HepG2 (cell line): ENCODE measurements at regions not wholly inside any gene's neighbourhood (a gene's known extent, or its start where the extent isn't known, plus 50 kb on each side); places are given as distances from the start of the nearest gene placed in this dataset.

Experiments used
- CHCHD3 ChIP-seq: sonication (generic); formaldehyde crosslinking; IDR thresholded peaks from 2 replicates; pipeline ENCODE4 v1.8.0; 2022; ENCODE audit warnings: mild to moderate bottlenecking, missing genetic modification reagents, moderate library complexity
- EP300 ChIP-seq, 3 experiments: sonication (generic) in 1 of 3; formaldehyde crosslinking in 1 of 3; IDR thresholded peaks; 2 replicates each; pipeline versions ENCODE4 v1.5.1 to v1.6.1; 2011 to 2020; ENCODE audit warnings: low read depth in 2 of 3, low read length in 2 of 3, borderline replicate concordance in 1 of 3, improper control_type of control experiment in 1 of 3, mild to moderate bottlenecking in 1 of 3, missing genetic modification reagents in 1 of 3, moderate library complexity in 1 of 3
- HNRNPUL1 ChIP-seq: fragments of 200-400 bp; formaldehyde crosslinking; IDR thresholded peaks from 2 replicates; pipeline ENCODE4 v1.6.1; 2017; ENCODE audit warnings: low read depth, mild to moderate bottlenecking, low read length, moderate library complexity
- IRX3 ChIP-seq: sonication (generic); formaldehyde crosslinking; IDR thresholded peaks from 2 replicates; pipeline ENCODE4 v1.8.1; 2023; ENCODE audit warnings: mild to moderate bottlenecking, low read depth, missing genetic modification reagents, borderline replicate concordance
- ISX ChIP-seq: sonication (generic); formaldehyde crosslinking; conservative IDR thresholded peaks from 2 replicates; pipeline ENCODE4 v1.5.0; 2020; ENCODE audit warnings: missing genetic modification reagents
- MED1 ChIP-seq: sonication (generic); formaldehyde crosslinking; IDR thresholded peaks from 2 replicates; pipeline ENCODE4 v1.4.0; 2020; ENCODE audit warnings: missing genetic modification reagents
- NBN ChIP-seq: fragments of 450-650 bp; conservative IDR thresholded peaks from 2 replicates; pipeline ENCODE4 v1.6.1; 2017
- NCOR1 ChIP-seq: fragments of 200-600 bp; sonication (generic); IDR thresholded peaks from 2 replicates; pipeline ENCODE4 v1.7.0; 2017; ENCODE audit warnings: antibody characterized with exemption, low read length, borderline replicate concordance
- NFKBIZ ChIP-seq: IDR thresholded peaks from 2 replicates; pipeline ENCODE4 v1.6.1; 2018; ENCODE audit warnings: missing genetic modification reagents, missing compliant biosample characterization
- NR1H2 ChIP-seq: sonication (generic); formaldehyde crosslinking; IDR thresholded peaks from 2 replicates; pipeline ENCODE4 v1.8.1; 2022; ENCODE audit warnings: low read depth, missing genetic modification reagents, borderline replicate concordance
- NRL ChIP-seq: sonication (generic); formaldehyde crosslinking; IDR thresholded peaks from 2 replicates; pipeline ENCODE4 v1.5.0; 2020; ENCODE audit warnings: missing genetic modification reagents, mild to moderate bottlenecking, moderate library complexity, borderline replicate concordance
- RFX1 ChIP-seq: fragments of 450-650 bp; IDR thresholded peaks from 2 replicates; pipeline ENCODE4 v1.6.1; 2017
- SALL1 ChIP-seq: sonication (generic); formaldehyde crosslinking; IDR thresholded peaks from 2 replicates; pipeline ENCODE4 v1.8.0; 2022; ENCODE audit warnings: mild to moderate bottlenecking, missing genetic modification reagents
- SIX4 ChIP-seq: sonication (generic); formaldehyde crosslinking; IDR thresholded peaks from 2 replicates; pipeline ENCODE4 v1.4.0; 2020; ENCODE audit warnings: missing genetic modification reagents
- TBX2 ChIP-seq: sonication (generic); formaldehyde crosslinking; IDR thresholded peaks from 2 replicates; pipeline ENCODE4 v1.5.0; 2020; ENCODE audit warnings: missing genetic modification reagents, mild to moderate bottlenecking, borderline replicate concordance
- ZNF264 ChIP-seq: sonication (generic); formaldehyde crosslinking; IDR thresholded peaks from 2 replicates; pipeline ENCODE4 v1.4.0; 2020; ENCODE audit warnings: missing genetic modification reagents
- ZNF589 ChIP-seq: sonication (generic); formaldehyde crosslinking; conservative IDR thresholded peaks from 2 replicates; pipeline ENCODE4 v1.8.0; 2022; ENCODE audit warnings: mild to moderate bottlenecking, moderate library complexity, missing genetic modification reagents
- ZNF709 ChIP-seq: sonication (generic); formaldehyde crosslinking; IDR thresholded peaks from 2 replicates; pipeline ENCODE4 v1.5.0; 2020; ENCODE audit warnings: mild to moderate bottlenecking, missing genetic modification reagents
- ZNF713 ChIP-seq: sonication (generic); formaldehyde crosslinking; IDR thresholded peaks from 2 replicates; pipeline ENCODE4 v1.4.0; 2020; ENCODE audit warnings: mild to moderate bottlenecking, missing genetic modification reagents
- TF ChIP-seq, protein P1 (sequence below): sonication (generic); formaldehyde crosslinking; IDR thresholded peaks from 2 replicates; pipeline ENCODE4 v1.5.0; 2020; ENCODE audit warnings: mild to moderate bottlenecking, missing genetic modification reagents, borderline replicate concordance
- TF ChIP-seq, protein P2 (sequence below): sonication (generic); formaldehyde crosslinking; IDR thresholded peaks from 2 replicates; pipeline ENCODE4 v1.4.0; 2020; ENCODE audit warnings: low read depth, missing genetic modification reagents
- TF ChIP-seq, protein P3 (sequence below): sonication (generic); formaldehyde crosslinking; IDR thresholded peaks from 2 replicates; pipeline ENCODE4 v1.4.0; 2020; ENCODE audit warnings: missing genetic modification reagents

DNA sequence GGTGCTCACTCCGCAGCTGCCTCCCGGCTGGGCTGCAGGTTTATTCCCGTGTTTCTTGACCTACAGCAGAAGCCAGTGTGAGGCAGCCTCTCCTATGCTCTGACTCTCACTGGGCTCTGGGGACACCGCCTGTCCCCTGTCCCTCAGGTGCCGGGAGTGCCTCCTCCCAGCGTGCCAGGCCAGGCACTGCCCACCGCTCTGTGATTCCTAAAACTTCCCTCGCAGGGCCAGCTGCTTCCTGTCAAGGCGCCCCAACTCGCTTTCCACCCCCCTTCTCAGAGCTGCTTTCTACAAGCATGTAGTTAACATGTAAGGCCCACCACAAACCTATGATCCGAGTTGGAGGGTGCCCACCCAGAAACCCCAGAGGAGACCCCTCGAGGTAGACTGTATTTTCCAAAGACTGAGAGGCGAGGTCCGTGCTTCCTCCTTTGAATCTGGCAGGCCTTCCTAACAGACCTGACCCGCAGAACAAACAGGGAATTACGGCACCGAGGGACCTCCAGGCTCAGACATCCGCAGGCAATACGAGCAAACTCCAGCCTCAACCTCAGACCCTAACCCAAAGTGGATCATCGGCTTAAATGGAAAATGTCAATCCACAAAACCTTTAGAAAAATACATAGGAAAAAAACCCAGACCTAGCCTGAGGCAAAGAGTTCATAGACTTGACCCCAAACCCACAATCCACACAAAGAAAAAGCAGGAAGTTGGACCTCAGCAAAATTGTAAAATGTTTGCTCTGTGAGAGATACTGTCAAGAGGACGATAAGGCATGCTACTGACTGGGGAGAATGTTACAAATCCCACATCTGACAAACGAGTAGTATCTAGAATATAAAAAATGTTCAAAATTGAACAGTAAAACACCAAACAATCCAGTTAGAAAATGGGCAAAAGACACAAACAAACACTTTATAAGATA, 121.3 kb upstream of the IQSEC1 start (continued):
- TF ChIP-seq, protein P1, sequence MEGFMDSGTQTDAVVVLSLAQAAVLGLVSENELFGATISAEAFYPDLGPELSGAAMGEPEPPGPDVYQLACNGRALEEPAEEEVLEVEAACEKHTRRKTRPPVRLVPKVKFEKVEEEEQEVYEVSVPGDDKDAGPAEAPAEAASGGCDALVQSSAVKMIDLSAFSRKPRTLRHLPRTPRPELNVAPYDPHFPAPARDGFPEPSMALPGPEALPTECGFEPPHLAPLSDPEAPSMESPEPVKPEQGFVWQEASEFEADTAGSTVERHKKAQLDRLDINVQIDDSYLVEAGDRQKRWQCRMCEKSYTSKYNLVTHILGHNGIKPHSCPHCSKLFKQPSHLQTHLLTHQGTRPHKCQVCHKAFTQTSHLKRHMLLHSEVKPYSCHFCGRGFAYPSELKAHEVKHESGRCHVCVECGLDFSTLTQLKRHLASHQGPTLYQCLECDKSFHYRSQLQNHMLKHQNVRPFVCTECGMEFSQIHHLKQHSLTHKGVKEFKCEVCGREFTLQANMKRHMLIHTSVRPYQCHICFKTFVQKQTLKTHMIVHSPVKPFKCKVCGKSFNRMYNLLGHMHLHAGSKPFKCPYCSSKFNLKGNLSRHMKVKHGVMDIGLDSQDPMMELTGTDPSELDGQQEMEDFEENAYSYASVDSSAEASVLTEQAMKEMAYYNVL (CRISPR knock-in tag): 0 out of 2 replicates have a peak, but pooled peaks have one; percentile 23
- no peak for TF ChIP-seq NR1H2 (CRISPR knock-in tag)
- TF ChIP-seq HNRNPUL1: no peak
- no peak for TF ChIP-seq ISX (CRISPR knock-in tag)
- no peak for TF ChIP-seq ZNF264 (CRISPR knock-in tag)
- no peak for TF ChIP-seq CHCHD3 (CRISPR knock-in tag)
- TF ChIP-seq, protein P2, sequence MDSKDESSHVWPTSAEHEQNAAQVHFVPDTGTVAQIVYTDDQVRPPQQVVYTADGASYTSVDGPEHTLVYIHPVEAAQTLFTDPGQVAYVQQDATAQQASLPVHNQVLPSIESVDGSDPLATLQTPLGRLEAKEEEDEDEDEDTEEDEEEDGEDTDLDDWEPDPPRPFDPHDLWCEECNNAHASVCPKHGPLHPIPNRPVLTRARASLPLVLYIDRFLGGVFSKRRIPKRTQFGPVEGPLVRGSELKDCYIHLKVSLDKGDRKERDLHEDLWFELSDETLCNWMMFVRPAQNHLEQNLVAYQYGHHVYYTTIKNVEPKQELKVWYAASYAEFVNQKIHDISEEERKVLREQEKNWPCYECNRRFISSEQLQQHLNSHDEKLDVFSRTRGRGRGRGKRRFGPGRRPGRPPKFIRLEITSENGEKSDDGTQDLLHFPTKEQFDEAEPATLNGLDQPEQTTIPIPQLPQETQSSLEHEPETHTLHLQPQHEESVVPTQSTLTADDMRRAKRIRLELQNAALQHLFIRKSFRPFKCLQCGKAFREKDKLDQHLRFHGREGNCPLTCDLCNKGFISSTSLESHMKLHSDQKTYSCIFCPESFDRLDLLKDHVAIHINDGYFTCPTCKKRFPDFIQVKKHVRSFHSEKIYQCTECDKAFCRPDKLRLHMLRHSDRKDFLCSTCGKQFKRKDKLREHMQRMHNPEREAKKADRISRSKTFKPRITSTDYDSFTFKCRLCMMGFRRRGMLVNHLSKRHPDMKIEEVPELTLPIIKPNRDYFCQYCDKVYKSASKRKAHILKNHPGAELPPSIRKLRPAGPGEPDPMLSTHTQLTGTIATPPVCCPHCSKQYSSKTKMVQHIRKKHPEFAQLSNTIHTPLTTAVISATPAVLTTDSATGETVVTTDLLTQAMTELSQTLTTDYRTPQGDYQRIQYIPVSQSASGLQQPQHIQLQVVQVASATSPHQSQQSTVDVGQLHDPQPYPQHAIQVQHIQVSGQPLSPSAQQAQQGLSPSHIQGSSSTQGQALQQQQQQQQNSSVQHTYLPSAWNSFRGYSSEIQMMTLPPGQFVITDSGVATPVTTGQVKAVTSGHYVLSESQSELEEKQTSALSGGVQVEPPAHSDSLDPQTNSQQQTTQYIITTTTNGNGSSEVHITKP (CRISPR knock-in tag): no peak
- TF ChIP-seq NBN: no peak
- no peak for TF ChIP-seq ZNF713
- TF ChIP-seq ZNF589: no peak
- peak in 1 of 2 experiments; percentile 62; a peak in 1 of 4 replicates for TF ChIP-seq EP300 (IDR thresholded peaks at IDR 0.05; ENCODE audit: low read depth in 2 of 2, low read length in 2 of 2)
- no peak for TF ChIP-seq EP300 (CRISPR knock-in tag; IDR thresholded peaks at IDR 0.05; ENCODE audit: borderline replicate concordance)
- no peak for TF ChIP-seq NCOR1
- TF ChIP-seq NFKBIZ: no peak
- TF ChIP-seq NRL: no peak
- peak; percentile 50 for TF ChIP-seq MED1 (CRISPR knock-in tag)
- 0 out of 2 replicates have a peak, but pooled peaks have one; percentile 34 for TF ChIP-seq TBX2 (CRISPR knock-in tag)
- no peak for TF ChIP-seq SIX4 (CRISPR knock-in tag)
- peak; percentile 23; the same call in 1 of the 2 replicates for TF ChIP-seq SALL1 (CRISPR knock-in tag)
- TF ChIP-seq ZNF709: no peak
- TF ChIP-seq, protein P3, sequence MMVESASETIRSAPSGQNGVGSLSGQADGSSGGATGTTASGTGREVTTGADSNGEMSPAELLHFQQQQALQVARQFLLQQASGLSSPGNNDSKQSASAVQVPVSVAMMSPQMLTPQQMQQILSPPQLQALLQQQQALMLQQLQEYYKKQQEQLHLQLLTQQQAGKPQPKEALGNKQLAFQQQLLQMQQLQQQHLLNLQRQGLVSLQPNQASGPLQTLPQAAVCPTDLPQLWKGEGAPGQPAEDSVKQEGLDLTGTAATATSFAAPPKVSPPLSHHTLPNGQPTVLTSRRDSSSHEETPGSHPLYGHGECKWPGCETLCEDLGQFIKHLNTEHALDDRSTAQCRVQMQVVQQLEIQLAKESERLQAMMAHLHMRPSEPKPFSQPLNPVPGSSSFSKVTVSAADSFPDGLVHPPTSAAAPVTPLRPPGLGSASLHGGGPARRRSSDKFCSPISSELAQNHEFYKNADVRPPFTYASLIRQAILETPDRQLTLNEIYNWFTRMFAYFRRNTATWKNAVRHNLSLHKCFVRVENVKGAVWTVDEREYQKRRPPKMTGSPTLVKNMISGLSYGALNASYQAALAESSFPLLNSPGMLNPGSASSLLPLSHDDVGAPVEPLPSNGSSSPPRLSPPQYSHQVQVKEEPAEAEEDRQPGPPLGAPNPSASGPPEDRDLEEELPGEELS (CRISPR knock-in tag): peak; percentile 45; the same call in 1 of the 2 replicates
- TF ChIP-seq IRX3 (CRISPR knock-in tag): no peak
- no peak for TF ChIP-seq RFX1
